C4-2B (cell line): ENCODE measurements at regions not wholly inside any gene's neighbourhood (a gene's known extent, or its start where the extent isn't known, plus 50 kb on each side); places are given as distances from the start of the nearest gene placed in this dataset.

Experiments used
- CTCF ChIP-seq: fragments of 450-650 bp; conservative IDR thresholded peaks from 2 replicates; pipeline ENCODE4 v1.5.1; 2017; ENCODE audit warnings: mild to moderate bottlenecking
- ZFX ChIP-seq: fragments of 450-650 bp; IDR thresholded peaks from 2 replicates; pipeline ENCODE4 v1.6.1; 2017

DNA sequence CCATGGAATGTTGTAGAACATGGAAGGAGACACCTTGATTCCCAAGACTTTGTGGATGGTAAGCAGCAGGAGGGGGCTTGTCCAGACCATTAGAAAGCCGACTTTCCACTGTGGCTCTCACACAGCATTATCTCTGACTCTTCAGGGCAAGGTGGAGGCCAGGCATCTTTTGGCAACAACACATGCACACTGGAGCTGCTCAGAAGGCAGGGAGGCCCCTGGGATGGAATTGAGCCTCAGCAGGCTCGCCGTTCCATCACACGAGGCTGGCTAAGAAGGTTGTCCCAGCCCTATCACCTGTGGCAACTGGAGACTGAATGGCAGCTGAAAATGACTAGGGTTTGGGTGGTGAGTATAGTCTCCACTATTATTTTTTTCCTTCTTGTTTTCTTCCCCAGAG lies 76.3 kb upstream of the TMEM45B start:
- no peak for TF ChIP-seq CTCF
- TF ChIP-seq ZFX, result no peak
